ENCODE measurements at regions not wholly inside any gene's neighbourhood (a gene's known extent, or its start where the extent isn't known, plus 50 kb on each side); places are given as distances from the start of the nearest gene placed in this dataset.

DNA sequence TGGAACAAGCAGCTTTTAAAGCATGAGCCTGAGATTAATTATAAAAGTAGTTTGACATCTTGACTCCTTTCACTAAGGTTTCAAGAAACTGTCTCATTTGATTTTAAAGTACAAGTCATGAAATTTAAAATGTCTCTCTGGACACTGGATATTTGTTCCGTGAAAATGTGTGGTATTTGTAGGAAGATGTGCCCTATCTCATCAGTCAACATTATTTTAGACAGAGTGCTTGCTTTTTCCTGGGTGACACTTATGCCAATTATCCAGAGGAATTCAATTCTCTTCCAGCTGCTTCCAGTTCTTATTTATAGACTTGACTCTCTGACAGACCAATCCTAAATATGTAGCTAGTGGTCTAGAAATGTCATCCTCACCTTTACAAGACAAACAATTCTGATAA is 300.4 kb downstream of the PLA2G4A start:
- TF ChIP-seq, protein P1, sequence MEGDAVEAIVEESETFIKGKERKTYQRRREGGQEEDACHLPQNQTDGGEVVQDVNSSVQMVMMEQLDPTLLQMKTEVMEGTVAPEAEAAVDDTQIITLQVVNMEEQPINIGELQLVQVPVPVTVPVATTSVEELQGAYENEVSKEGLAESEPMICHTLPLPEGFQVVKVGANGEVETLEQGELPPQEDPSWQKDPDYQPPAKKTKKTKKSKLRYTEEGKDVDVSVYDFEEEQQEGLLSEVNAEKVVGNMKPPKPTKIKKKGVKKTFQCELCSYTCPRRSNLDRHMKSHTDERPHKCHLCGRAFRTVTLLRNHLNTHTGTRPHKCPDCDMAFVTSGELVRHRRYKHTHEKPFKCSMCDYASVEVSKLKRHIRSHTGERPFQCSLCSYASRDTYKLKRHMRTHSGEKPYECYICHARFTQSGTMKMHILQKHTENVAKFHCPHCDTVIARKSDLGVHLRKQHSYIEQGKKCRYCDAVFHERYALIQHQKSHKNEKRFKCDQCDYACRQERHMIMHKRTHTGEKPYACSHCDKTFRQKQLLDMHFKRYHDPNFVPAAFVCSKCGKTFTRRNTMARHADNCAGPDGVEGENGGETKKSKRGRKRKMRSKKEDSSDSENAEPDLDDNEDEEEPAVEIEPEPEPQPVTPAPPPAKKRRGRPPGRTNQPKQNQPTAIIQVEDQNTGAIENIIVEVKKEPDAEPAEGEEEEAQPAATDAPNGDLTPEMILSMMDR (IDR thresholded peaks at IDR 0.05) = no peak
- no peak for TF ChIP-seq POLR2A (IDR thresholded peaks at IDR 0.05)
